ENCODE measurements at regions not wholly inside any gene's neighbourhood (a gene's known extent, or its start where the extent isn't known, plus 50 kb on each side); places are given as distances from the start of the nearest gene placed in this dataset.

- TF ChIP-seq ZNF274 (IDR thresholded peaks at IDR 0.05; ENCODE audit: borderline replicate concordance, low read depth, low read length) (no peak), POLR2A (conservative IDR thresholded peaks at IDR 0.05) (no peak), EP300 (IDR thresholded peaks at IDR 0.05; ENCODE audit: low read length) (no peak), EZH2 (IDR thresholded peaks at IDR 0.05; ENCODE audit: borderline replicate concordance, low read depth, low read length) (no peak), MYNN (IDR thresholded peaks at IDR 0.05) (no peak), MYNN (CRISPR knock-in tag; IDR thresholded peaks at IDR 0.05) (no peak), JUND (IDR thresholded peaks at IDR 0.05; ENCODE audit: borderline replicate concordance, low read depth, low read length) (no peak), JUND (tag; IDR thresholded peaks at IDR 0.05; ENCODE audit: borderline replicate concordance, low read depth, low read length) (no peak), PCBP1 (IDR thresholded peaks at IDR 0.05; ENCODE audit: low read depth, low read length, poor library complexity, severe bottlenecking) (no peak), CTCF (IDR thresholded peaks at IDR 0.05 in 2 of 3, conservative IDR thresholded peaks at IDR 0.05 in 1 of 3; ENCODE audit: insufficient read depth in 2 of 3, low read depth in 1 of 3, low read length in 3 of 3) (no peak), CHCHD3 (CRISPR knock-in tag; IDR thresholded peaks at IDR 0.05) (no peak)
Measured at GRCh38 chr5:15285901-15286583, 213.9 kb upstream of the FBXL7 start.

Data from K562 (cell line).